GM18909 (cell line): ENCODE measurements at regions not wholly inside any gene's neighbourhood (a gene's known extent, or its start where the extent isn't known, plus 50 kb on each side); places are given as distances from the start of the nearest gene placed in this dataset.

Experiments
- ATAC-seq: cut with Tn5 transposase; IDR thresholded peaks from one replicate; pipeline ENCODE4 v1.9.1; 2021; ENCODE audit warnings: mild to moderate bottlenecking; ENCODE audit not compliant: unreplicated experiment, poor library complexity

- ATAC-seq, result no peak
These were observed 353.2 kb downstream of the ETS1 start for GRCh38 chr11:128234143-128234542.

DNA sequence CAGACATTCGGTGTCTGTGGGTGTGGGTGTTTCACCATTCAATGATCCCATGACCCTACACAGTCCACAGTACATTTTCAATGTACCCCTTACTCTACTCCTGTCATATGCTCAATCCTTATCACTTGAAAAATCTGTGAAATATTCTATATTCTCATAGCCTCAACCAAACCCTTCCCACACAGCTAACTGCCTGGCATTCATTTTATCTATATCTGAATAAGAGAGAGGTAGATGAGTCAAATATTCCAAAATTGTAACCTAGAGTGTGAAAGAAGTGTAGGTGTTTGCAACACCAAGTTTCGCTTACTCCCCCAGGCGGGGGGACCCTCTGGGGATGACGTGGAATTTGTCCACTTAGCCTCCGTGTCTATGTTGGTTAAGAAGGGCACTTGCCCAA, 354.8 kb downstream of the ETS1 start:
- ATAC-seq, result no peak

GRCh38 chr11:128231845-128232410, 355.4 kb downstream of the ETS1 start:
- no peak for ATAC-seq

- ATAC-seq, result no peak
These were observed 359.9 kb downstream of the ETS1 start for GRCh38 chr11:128227466-128227865.

DNA sequence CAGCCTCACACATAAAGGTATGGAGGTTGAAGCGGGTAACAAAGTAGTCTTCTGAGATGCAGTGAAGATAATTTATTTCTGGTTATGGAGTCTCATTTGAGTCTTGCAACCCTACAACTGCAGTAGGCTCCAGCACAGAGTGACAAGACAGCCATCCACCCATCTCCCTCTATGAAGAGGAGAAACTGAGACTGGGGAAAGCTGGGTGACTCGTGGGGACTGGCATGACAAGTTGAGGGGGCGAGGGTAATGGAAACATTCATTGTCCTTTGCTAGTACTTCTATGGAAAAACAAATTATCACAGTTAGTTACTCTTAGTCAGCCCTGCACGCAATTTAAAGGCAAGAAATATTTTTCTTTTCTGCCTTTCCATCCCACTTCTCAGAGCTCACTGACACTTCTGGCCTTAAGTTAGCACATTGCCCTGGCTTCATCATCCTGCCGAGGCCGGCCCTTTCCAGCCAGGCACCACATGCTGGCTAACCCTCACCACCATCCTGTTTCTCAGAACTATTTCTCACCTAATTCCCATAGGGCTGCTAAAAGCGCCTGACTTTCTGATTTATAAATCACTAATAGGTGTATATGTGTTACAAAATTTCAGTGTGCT, 361.1 kb downstream of the ETS1 start:
- ATAC-seq, result no peak

DNA sequence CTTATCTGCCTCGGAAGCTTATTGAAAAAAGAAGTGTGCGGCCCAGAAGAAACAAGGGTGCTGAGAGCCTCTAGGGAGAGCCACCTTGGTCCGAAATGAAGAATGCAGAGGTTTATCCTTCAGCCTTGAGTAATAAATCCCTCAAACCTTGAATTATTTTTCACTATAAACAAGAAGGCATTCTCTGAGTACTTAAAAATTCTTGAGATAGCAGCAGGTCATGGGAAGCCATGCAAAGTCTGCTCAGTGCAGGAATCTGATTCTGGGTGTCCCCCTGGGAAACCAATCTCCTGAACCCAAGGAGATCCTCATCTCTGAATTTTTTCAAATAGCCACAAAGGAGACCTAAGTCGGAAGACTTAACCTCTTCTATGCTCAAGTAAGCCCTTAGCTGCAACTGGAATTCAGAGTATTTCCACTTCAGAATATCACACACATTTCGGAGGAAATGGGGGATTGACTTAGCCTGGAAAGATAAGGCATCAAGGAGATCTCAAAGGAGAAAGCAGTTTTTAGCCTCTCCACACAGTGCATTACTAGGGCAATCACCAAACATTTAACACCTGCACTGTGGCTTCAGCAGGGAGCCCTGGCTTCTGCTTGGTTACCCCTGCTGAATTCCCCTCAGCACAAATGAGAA, 365.0 kb downstream of the ETS1 start:
- no peak for ATAC-seq

GRCh38 chr11:128219731-128220120, 367.6 kb downstream of the ETS1 start:
- no peak for ATAC-seq

GRCh38 chr11:128216198-128216597, 371.2 kb downstream of the ETS1 start:
- no peak for ATAC-seq

- no peak for ATAC-seq
These were observed 372.0 kb downstream of the ETS1 start for GRCh38 chr11:128215238-128215882.

DNA sequence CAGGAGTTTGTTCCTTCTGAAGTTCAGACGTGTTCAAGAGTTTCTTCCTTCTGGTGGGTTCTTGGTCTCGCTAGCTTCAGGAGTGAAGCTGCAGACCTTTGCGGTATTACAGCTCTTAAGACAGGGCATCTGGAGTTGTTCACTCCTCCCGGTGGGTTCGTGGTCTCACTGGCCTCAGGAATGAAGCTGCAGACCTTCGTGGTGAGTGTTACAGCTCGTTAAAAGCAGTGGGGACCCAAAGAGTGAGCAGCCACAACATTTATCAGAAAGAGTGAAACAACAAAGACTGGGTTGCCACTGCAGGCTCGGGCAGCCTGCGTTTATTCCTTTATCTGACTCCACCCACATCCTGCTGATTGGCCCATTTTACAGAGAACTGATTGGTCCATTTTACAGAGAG, 373.1 kb downstream of the ETS1 start:
- no peak for ATAC-seq

DNA sequence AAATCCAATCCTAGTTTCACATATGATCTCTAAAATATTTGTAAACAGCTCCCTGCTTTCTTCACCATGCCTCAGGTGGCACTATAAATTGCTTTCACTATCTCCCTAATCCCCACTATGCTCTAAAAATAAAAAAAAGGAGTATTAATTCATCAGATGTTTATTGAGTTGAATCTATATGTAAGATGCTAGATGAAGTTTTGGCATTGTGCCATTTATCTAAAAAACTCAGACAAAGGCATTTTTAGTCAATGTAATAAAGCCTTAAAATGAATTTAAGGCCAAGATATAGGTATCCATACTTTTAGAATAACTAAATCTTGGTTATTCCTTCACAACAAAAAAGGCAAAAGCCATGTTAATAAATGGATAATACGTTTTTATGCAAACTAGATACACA, 373.9 kb downstream of the ETS1 start:
- no peak for ATAC-seq

DNA sequence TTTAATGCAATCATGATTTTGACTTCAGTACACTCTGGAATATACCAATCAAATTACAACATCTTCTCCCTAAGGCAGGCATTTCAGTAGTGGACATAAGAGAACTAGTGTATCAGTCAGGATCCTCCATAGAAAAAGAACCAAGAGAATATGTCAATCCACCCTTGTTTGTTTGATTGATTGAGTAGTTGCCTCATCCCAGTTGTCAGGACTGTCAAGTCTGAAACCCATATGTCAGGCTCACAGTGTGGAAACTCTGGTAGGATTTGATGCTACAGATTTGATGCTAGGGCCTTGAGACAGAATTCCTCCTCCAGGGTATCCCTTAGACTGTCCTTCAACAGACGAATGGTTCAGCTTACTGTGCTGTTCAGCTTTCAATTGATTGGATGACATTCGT, 375.0 kb downstream of the ETS1 start:
- no peak for ATAC-seq

DNA sequence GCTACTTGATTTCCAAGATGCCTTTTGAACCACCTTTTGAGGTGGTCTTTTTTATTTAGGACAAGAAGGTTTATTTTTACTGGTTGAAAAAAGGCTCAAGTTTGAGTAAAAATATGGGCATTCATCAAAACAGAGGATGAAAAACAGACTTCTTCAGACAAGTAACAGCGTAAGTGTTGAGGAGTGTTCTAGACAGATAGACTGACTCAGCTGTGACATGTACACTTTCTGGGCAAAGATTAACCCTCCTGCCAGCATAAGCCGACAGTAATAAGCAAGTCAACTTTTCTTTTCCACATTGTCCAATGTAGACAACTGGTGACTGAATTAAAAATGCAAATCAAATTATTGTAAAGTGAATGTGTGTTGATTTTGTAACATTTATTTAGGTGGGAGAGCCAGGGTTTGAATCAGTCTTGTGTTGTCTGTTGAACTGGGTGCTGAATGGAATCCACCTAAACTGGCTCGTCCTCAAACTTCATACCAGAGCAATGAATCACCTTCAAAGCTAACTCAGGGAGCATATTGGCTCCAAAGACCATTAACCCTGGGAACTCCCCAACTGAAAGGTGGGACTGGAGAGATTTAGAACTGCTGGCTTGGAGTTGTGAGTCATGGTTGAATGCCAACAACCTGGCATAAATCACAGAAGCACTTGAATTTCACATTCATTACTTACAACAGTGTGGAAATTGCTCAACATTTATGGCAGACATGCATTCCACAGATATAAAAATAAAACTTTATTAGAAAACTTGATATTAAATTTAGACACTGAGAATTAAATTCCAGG, 377.0 kb downstream of the ETS1 start:
- no peak for ATAC-seq

GRCh38 chr11:128209138-128209435, 378.3 kb downstream of the ETS1 start:
- ATAC-seq, result no peak

GRCh38 chr11:128208329-128209137, 378.8 kb downstream of the ETS1 start:
- no peak for ATAC-seq

- no peak for ATAC-seq
These were observed 379.5 kb downstream of the ETS1 start for GRCh38 chr11:128207861-128208321.

DNA sequence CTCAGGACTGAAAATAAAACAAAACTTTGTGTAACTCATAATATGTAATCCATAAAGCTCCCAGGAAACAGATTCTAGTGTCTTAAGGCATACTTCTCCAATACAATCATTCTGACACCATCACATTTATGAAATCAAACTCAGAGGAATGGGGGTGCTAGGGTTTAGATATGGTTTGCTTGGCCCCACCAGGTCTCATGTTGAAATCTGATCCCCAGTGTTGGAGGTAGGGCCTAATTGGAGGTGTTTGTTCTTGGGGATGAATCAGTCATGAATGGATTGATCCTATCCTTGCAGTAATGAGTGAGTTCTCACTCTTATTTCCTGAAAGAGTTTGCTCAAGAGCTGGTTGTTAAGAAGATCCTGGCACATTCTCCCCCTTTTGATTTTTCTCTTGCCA, 380.9 kb downstream of the ETS1 start:
- ATAC-seq, result no peak

DNA sequence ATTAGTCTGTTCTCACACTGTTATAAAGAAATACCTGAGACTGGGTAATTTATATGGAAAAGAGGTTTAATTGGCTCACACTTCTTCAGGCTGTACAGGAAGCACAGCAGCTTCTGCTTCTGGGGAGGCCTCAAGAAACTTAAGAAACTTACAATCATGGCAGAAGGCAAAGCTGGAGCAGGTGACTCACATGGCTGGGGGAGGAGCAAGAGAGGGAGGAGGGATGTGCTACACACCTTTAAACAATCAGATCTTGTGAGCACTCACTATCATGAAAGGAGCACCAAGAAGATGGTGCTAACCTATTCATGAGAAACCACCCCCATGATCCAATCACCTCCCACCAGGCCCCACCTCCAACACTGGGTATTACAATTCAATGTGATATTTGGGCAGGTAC, 381.6 kb downstream of the ETS1 start:
- ATAC-seq, result no peak

DNA sequence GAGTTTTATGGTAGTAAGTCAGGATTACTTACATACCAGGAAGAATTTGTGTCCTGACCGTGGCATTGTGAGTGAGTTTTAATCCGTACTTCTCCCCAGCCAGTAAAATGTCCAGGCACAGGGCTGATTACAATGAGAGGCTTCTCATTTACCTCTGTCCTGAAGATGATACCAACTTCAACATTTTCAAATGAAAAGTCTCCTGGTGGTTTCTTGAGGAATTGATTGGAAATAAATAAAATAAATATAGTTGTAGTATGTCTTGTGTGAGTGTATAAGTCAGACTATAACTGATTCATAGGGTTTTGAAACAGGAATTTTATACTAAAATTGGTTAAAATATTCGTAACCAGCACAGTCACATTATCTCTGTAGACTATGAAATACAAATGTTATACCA, 382.5 kb downstream of the ETS1 start:
- no peak for ATAC-seq

GRCh38 chr11:128201801-128202200, 385.6 kb downstream of the ETS1 start:
- no peak for ATAC-seq
